ENCODE measurements at regions not wholly inside any gene's neighbourhood (a gene's known extent, or its start where the extent isn't known, plus 50 kb on each side); places are given as distances from the start of the nearest gene placed in this dataset.

DNA sequence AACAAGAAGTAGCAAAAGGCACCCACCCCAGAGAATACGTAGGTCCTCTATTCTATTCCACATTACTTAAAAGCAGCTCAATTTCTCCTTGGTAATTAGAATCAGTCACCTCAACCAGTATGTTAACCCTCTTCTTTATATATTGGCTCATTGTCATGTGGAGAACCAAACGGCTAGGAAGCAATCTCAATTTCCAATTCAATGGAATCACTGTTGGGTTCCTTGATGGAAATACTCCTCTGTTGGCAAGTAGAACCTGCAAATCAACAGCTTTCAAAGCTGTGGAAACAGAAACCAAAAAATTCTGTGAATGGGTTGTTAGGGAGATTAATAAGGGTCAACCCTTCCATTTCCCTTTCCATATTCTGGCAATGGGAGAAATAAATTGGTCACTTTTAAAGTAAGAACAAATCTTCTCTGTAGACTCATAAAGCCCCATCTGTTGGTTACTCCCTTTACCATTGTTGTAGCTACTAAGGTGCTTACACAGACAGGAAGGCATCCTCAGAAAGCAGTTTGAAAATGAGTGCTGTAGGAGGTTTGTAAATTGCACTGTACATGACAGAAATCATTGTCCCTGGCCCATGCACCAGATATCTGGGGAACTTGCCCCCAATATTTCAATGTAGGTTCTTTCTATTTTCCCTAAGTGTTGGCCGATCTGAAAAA is 138.6 kb upstream of the UFM1 start:
- no peak overlapping the region for H3K4me3 ChIP-seq (ENCODE audit: low read depth, low read length)
- CTCF ChIA-PET = no interaction called here
- DNase-seq (ENCODE audit: low read depth, low spot score) = no peak
- no peak for TF ChIP-seq CTCF (IDR thresholded peaks at IDR 0.05; ENCODE audit: insufficient read depth, low read length, missing control alignments)
- POLR2A ChIA-PET = no interaction called here

GRCh38 chr13:38204556-38204955 is 145.1 kb upstream of the UFM1 start:
- no peak overlapping the region for H3K4me3 ChIP-seq (ENCODE audit: low read depth, low read length)
- ChIA-PET POLR2A (no interaction called here), CTCF (no interaction called here)
- no peak for TF ChIP-seq CTCF (IDR thresholded peaks at IDR 0.05; ENCODE audit: insufficient read depth, low read length, missing control alignments)
- no peak for DNase-seq (ENCODE audit: low read depth, low spot score)

DNA sequence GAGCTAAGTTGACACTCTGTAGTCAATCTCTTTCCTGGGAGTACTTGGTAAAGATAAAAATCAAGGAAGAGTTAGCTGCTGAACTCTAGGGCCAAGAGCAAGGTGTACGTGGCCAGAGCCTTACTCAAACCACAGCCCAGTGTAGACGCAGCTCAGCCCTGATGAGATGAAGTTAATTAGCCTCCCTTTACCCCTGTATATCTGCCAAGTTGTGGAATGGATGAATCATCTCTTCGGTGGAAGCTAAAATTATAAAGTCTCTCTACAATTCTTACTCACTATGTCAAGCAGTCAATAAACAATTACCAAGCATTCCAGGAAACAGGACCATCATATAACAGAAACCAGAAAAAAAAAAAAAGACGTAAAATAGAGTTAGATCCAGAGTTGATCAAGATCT is 146.9 kb upstream of the UFM1 start:
- no peak overlapping the region for H3K4me3 ChIP-seq (ENCODE audit: low read depth, low read length)
- ChIA-PET POLR2A (no interaction called here), CTCF (no interaction called here)
- DNase-seq (ENCODE audit: low read depth, low spot score) = no peak
- no peak for TF ChIP-seq CTCF (IDR thresholded peaks at IDR 0.05; ENCODE audit: insufficient read depth, low read length, missing control alignments)

- ChIA-PET POLR2A (no interaction called here), CTCF (no interaction called here)
- no peak for TF ChIP-seq CTCF (IDR thresholded peaks at IDR 0.05; ENCODE audit: insufficient read depth, low read length, missing control alignments)
- no peak for DNase-seq (ENCODE audit: low read depth, low spot score)
- H3K4me3 ChIP-seq (ENCODE audit: low read depth, low read length) = no peak overlapping the region
Observed at GRCh38 chr13:38191016-38191415, 158.6 kb upstream of the UFM1 start.

- CTCF ChIA-PET = no interaction called here
- POLR2A ChIA-PET = no interaction called here
- H3K4me3 ChIP-seq (ENCODE audit: low read depth, low read length) = peak overlapping the region; percentile 13
- DNase-seq (ENCODE audit: low read depth, low spot score) = no peak
- no peak for TF ChIP-seq CTCF (IDR thresholded peaks at IDR 0.05; ENCODE audit: insufficient read depth, low read length, missing control alignments)
Observed at GRCh38 chr13:38180670-38181069, 169.0 kb upstream of the UFM1 start.

DNA sequence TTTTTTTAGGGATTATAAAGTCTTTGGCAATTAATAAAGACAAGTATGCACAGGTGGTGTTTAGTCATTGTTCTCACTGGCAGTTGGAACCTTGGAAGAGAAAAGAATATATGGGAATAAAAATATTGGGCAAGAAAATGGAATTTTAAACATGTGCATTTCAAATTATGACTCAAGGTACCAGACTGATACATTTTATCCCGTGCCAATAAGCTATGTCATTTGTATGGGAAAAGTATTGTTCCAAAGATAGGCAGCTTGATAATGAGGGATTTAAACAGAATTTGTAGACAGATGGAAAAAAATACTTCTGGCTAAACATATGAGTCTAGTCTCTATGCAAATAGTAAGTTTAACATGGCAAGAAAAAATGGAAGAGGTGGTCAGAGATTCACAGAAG is 169.5 kb upstream of the UFM1 start:
- CTCF ChIA-PET = no interaction called here
- no peak for TF ChIP-seq CTCF (IDR thresholded peaks at IDR 0.05; ENCODE audit: insufficient read depth, low read length, missing control alignments)
- H3K4me3 ChIP-seq (ENCODE audit: low read depth, low read length) = no peak overlapping the region
- POLR2A ChIA-PET = no interaction called here
- no peak for DNase-seq (ENCODE audit: low read depth, low spot score)
